H9 (cell line): ENCODE measurements at regions not wholly inside any gene's neighbourhood (a gene's known extent, or its start where the extent isn't known, plus 50 kb on each side); places are given as distances from the start of the nearest gene placed in this dataset.
"Not testable (repeated sequence)": the region's sequence is repeated elsewhere in the genome, so short reads cannot be mapped to it uniquely, and the experiment has no call there.

Experiments used
- DNase-seq: peaks from one replicate; pipeline ENCODE4 v3.0.0-alpha.2; 2017
- H2AFZ ChIP-seq: one replicate; pipeline ENCODE4 v1.6.1; 2013; ENCODE audit warnings: mild to moderate bottlenecking, low read length, control low read depth, moderate library complexity
- H2AK5ac ChIP-seq: 2 replicates; pipeline ENCODE4 v1.6.1; 2013; ENCODE audit warnings: low read length, control low read depth, mixed read lengths; ENCODE audit not compliant: insufficient read length
- H2BK120ac ChIP-seq: one replicate; pipeline ENCODE4 v1.6.1; 2013; ENCODE audit warnings: low read depth, mild to moderate bottlenecking, low read length, control low read depth, inconsistent platforms; ENCODE audit not compliant: poor library complexity, severe bottlenecking
- H2BK12ac ChIP-seq: 2 replicates; pipeline ENCODE4 v1.6.1; 2013; ENCODE audit warnings: low read length, control low read depth, mixed read lengths, low read depth; ENCODE audit not compliant: insufficient read length
- H2BK15ac ChIP-seq: 2 replicates; pipeline ENCODE4 v1.6.1; 2013; ENCODE audit warnings: low read depth, low read length, control low read depth
- H2BK20ac ChIP-seq: one replicate; pipeline ENCODE4 v1.6.1; 2013; ENCODE audit warnings: low read depth, mild to moderate bottlenecking, low read length, control low read depth, inconsistent platforms; ENCODE audit not compliant: poor library complexity, severe bottlenecking
- H2BK5ac ChIP-seq: 2 replicates; pipeline ENCODE4 v1.6.1; 2013; ENCODE audit warnings: low read length, control low read depth, mixed read lengths; ENCODE audit not compliant: insufficient read length
- H3K14ac ChIP-seq: 2 replicates; pipeline ENCODE4 v1.6.1; 2013; ENCODE audit warnings: low read length, control low read depth; ENCODE audit not compliant: insufficient read depth
- H3K18ac ChIP-seq: 2 replicates; pipeline ENCODE4 v1.6.1; 2013; ENCODE audit warnings: low read depth, mild to moderate bottlenecking, mixed read lengths, low read length, control low read depth; ENCODE audit not compliant: insufficient read length
- H3K23ac ChIP-seq: 2 replicates; pipeline ENCODE4 v1.6.1; 2013; ENCODE audit warnings: low read length, control low read depth, mixed read lengths, low read depth; ENCODE audit not compliant: insufficient read length
- H3K23me2 ChIP-seq: 2 replicates; pipeline ENCODE4 v1.6.1; 2013; ENCODE audit warnings: low read depth, mild to moderate bottlenecking, mixed read lengths, low read length, control low read depth; ENCODE audit not compliant: insufficient read length, poor library complexity, severe bottlenecking
- H3K27ac ChIP-seq: 2 replicates; pipeline ENCODE4 v1.5.1; 2013; ENCODE audit warnings: low read length, control low read depth, mixed read lengths, low read depth; ENCODE audit not compliant: insufficient read length
- H3K27me3 ChIP-seq: 2 replicates; pipeline ENCODE4 v1.6.1; 2013; ENCODE audit warnings: low read length, control low read depth, inconsistent platforms; ENCODE audit not compliant: insufficient read depth
- H3K4ac ChIP-seq: 2 replicates; pipeline ENCODE4 v1.6.1; 2013; ENCODE audit warnings: low read depth, mild to moderate bottlenecking, control low read depth, inconsistent platforms, low read length, moderate library complexity
- H3K4me1 ChIP-seq: 2 replicates; pipeline ENCODE4 v1.6.1; 2013; ENCODE audit warnings: low read length, control low read depth, inconsistent platforms; ENCODE audit not compliant: insufficient read depth
- H3K4me2 ChIP-seq: 2 replicates; pipeline ENCODE4 v1.6.1; 2013; ENCODE audit warnings: low read length, control low read depth, mixed read lengths; ENCODE audit not compliant: insufficient read length, insufficient read depth
- H3K56ac ChIP-seq: 2 replicates; pipeline ENCODE4 v1.6.1; 2013; ENCODE audit warnings: low read depth, mild to moderate bottlenecking, mixed read lengths, low read length, control low read depth; ENCODE audit not compliant: insufficient read length
- H3K79me1 ChIP-seq: 2 replicates; pipeline ENCODE4 v1.6.1; 2013; ENCODE audit warnings: low read depth, mild to moderate bottlenecking, moderate library complexity, low read length, control low read depth, inconsistent platforms; ENCODE audit not compliant: insufficient read depth, poor library complexity, severe bottlenecking
- H3K79me2 ChIP-seq: 2 replicates; pipeline ENCODE4 v1.6.1; 2013; ENCODE audit warnings: low read length, control low read depth, inconsistent platforms; ENCODE audit not compliant: insufficient read depth
- H3K9ac ChIP-seq: 2 replicates; pipeline ENCODE4 v1.6.1; 2013; ENCODE audit warnings: low read length, control low read depth, mixed read lengths; ENCODE audit not compliant: insufficient read length; ENCODE audit errors: extremely low read depth
- H3K9me3 ChIP-seq: one replicate; pipeline ENCODE4 v1.6.1; 2013; ENCODE audit warnings: low read depth, low read length, inconsistent platforms; ENCODE audit not compliant: control insufficient read depth
- H3T11ph ChIP-seq: one replicate; pipeline ENCODE4 v1.6.1; 2013; ENCODE audit warnings: mild to moderate bottlenecking, low read length, control low read depth, inconsistent platforms
- H4K20me1 ChIP-seq: one replicate; pipeline ENCODE4 v1.6.1; 2013; ENCODE audit not compliant: control insufficient read depth, insufficient read length, insufficient read depth
- H4K5ac ChIP-seq: 2 replicates; pipeline ENCODE4 v1.6.1; 2013; ENCODE audit warnings: low read depth, mild to moderate bottlenecking, mixed read lengths, low read length, control low read depth; ENCODE audit not compliant: insufficient read length
- H4K8ac ChIP-seq: replicated peaks from 2 replicates; pipeline ENCODE4 v1.6.1; 2013; ENCODE audit warnings: low read length, control low read depth, mixed read lengths, low read depth; ENCODE audit not compliant: insufficient read length
- H4K91ac ChIP-seq: 2 replicates; pipeline ENCODE4 v1.6.1; 2013; ENCODE audit warnings: low read depth, mild to moderate bottlenecking, moderate library complexity, mixed read lengths, low read length, control low read depth; ENCODE audit not compliant: insufficient read length
- H3K27ac Mint-ChIP-seq, 3 experiments: 2 replicates in 2 of 3; 3 replicates in 1 of 3; pipeline ENCODE4 v1.8.0; 2020 to 2021; ENCODE audit warnings: mixed read lengths in 3 of 3, mild to moderate bottlenecking in 1 of 3, moderate library complexity in 1 of 3
- H3K27me3 Mint-ChIP-seq: 2 replicates; pipeline ENCODE4 v1.8.0; 2021; ENCODE audit warnings: low read depth, mild to moderate bottlenecking, moderate library complexity, mixed read lengths
- H3K36me3 Mint-ChIP-seq, 3 experiments: 2 replicates in 2 of 3; 3 replicates in 1 of 3; pipeline ENCODE4 v1.8.0; 2020 to 2021; ENCODE audit warnings: low read depth in 3 of 3, mixed read lengths in 3 of 3; ENCODE audit not compliant: insufficient read depth in 1 of 3
- H3K4me1 Mint-ChIP-seq, 2 experiments: 2 replicates each; pipeline ENCODE4 v1.8.0; 2020; ENCODE audit warnings: mixed read lengths in 2 of 2
- H3K4me3 Mint-ChIP-seq, 2 experiments: 2 replicates in 1 of 2; 3 replicates in 1 of 2; pipeline ENCODE4 v1.8.0; 2020 to 2021; ENCODE audit warnings: mild to moderate bottlenecking in 2 of 2, mixed read lengths in 2 of 2, moderate library complexity in 1 of 2
- H3K9me3 Mint-ChIP-seq, 2 experiments: 2 replicates in 1 of 2; 3 replicates in 1 of 2; pipeline ENCODE4 v1.8.0; 2020; ENCODE audit warnings: mild to moderate bottlenecking in 2 of 2, mixed read lengths in 2 of 2, moderate library complexity in 1 of 2
- CTCF ChIP-seq: fragments of 200-600 bp; sonication (generic); conservative IDR thresholded peaks from 3 replicates; pipeline ENCODE4 v1.8.0; 2021; ENCODE audit warnings: antibody characterized with exemption, mild to moderate bottlenecking
- WGBS: extraction: QIAGEN DNeasy Blood & Tissue Kit; methylation state at CpG from one replicate; pipeline ENCODE4 v1.1.7; 2013; ENCODE audit warnings: missing lambda C conversion rate, low lambda C conversion rate, mixed read lengths; ENCODE audit not compliant: insufficient read length; ENCODE audit errors: extremely low coverage; 5-methylcytosine and 5-hydroxymethylcytosine counted together

- TF ChIP-seq CTCF, result no peak
- Histone ChIP-seq H3K4ac (no peak overlapping the region), H4K5ac (no peak overlapping the region), H3K4me1 (no peaks in the 10 kb centered on the region), H3K79me2 (no peaks in the 10 kb centered on the region), H2AK5ac (no peak overlapping the region), H2BK15ac (no peak overlapping the region), H2BK120ac (no peak overlapping the region), H3K4me2 (no peak overlapping the region), H3K79me1 (no peaks in the 10 kb centered on the region), H3K23me2 (no peaks in the 10 kb centered on the region), H3K23ac (no peak overlapping the region), H2BK20ac (no peak overlapping the region), H4K8ac (no peak overlapping the region), H3T11ph (no peak overlapping the region), H2AFZ (no peak overlapping the region), H4K20me1 (no peaks in the 10 kb centered on the region), H3K9me3 (no peaks in the 10 kb centered on the region), H3K56ac (no peak overlapping the region), H3K27me3 (no peaks in the 10 kb centered on the region), H4K91ac (no peak overlapping the region), H3K14ac (no peak overlapping the region), H2BK5ac (no peak overlapping the region), H2BK12ac (no peak overlapping the region), H3K18ac (no peak overlapping the region), H3K27ac (no peak overlapping the region), H3K9ac (no peak overlapping the region)
- Mint-ChIP-seq H3K4me1 (no peaks in the 10 kb centered on the region), H3K27me3 (peaks cover 25% of the 10 kb centered on the region), H3K27ac (no peak overlapping the region), H3K4me3 (no peak overlapping the region), H3K36me3 (peaks cover 2 to 4% (median 4%) of the 10 kb centered on the region in 3 experiments; a peak in 4 of 7 replicates), H3K9me3 (peaks cover 10 to 18% of the 10 kb centered on the region in 2 experiments)
- no peak for DNase-seq
Observed at GRCh38 chr6:6074190-6074589, 67.5 kb upstream of the NRN1 start.

GRCh38 chr6:6068157-6068556 is 61.4 kb upstream of the NRN1 start:
- H3K27ac ChIP-seq, H3K4me1 Mint-ChIP-seq, H2BK120ac ChIP-seq, H3K9ac ChIP-seq, H3K9me3 ChIP-seq, H3K27me3 Mint-ChIP-seq, H4K20me1 ChIP-seq, H3K4ac ChIP-seq, H3K27ac Mint-ChIP-seq, H2BK20ac ChIP-seq, H3K56ac ChIP-seq, H4K91ac ChIP-seq, H3K14ac ChIP-seq, H3K79me2 ChIP-seq, H4K5ac ChIP-seq, H3K23me2 ChIP-seq, DNase-seq, H2AFZ ChIP-seq, H3K4me3 Mint-ChIP-seq, H3K27me3 ChIP-seq, H2BK15ac ChIP-seq, H3T11ph ChIP-seq, H3K18ac ChIP-seq, H3K23ac ChIP-seq, H2BK5ac ChIP-seq, H4K8ac ChIP-seq, H3K4me1 ChIP-seq, H3K4me2 ChIP-seq, H3K79me1 ChIP-seq, H2BK12ac ChIP-seq, H2AK5ac ChIP-seq: not testable (repeated sequence)
- no CpG with 5 or more reads among the region's 5 CpGs for WGBS
- Mint-ChIP-seq H3K36me3 (peaks cover 4 to 15% (median 7%) of the 10 kb centered on the region in 3 experiments; a peak in 6 of 7 replicates), H3K9me3 (peaks cover 29 to 35% of the 10 kb centered on the region in 2 experiments)
